ENCODE measurements at regions not wholly inside any gene's neighbourhood (a gene's known extent, or its start where the extent isn't known, plus 50 kb on each side); places are given as distances from the start of the nearest gene placed in this dataset.

DNA sequence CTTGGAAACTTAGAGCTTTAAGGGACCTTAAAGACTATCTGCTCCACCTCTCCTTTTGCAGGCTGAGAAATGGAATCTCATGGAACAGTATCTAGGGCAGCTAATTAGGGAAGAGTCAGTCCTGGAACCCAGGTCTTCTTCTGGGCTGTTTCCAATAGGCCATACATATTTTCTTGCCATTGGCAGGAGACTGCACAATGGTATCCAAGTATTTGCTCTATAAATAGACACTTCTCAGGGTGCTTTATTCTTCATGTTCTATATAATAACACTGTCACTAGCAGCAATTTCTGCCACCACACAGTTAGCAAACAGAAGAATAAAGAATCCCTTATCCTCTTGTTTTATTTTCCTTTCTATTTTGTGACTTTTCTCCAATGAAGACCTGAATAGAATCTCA, 291.7 kb downstream of the C4orf33 start:
- Histone ChIP-seq H3K4me1 (peaks cover 7% of the 10 kb centered on the region), H3K9me3 (replicated peaks) (no peaks in the 10 kb centered on the region), H3K27ac (replicated peaks) (no peak overlapping the region), H3K36me3 (no peaks in the 10 kb centered on the region), H3K27me3 (ENCODE audit: low read depth) (no peaks in the 10 kb centered on the region), H3K4me3 (no peak overlapping the region)
- intact Hi-C loops (cut with micrococcal nuclease), result no loop called here
- no peak for DNase-seq
- TF ChIP-seq CTCF (IDR thresholded peaks at IDR 0.05; ENCODE audit: borderline replicate concordance), result no peak

DNA sequence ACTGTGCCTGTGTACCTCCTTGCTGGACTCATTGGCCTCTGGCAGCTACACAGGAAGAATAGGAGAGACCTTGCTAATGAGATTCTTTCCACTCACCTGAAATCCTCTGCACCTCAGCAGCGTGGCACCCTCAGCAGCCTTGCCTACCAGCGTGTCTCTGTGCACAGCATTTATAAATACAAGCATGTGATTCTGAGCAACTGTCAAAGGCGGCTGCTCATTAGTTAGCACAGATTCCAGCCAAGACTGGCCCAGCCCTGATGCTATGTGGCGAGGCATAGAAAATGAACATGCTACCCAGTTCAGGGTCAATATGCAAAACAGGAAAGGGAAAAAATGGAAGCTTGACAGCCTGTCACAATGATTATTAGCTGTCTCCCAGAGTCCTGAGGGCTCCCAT, 298.0 kb downstream of the C4orf33 start:
- intact Hi-C loops (cut with micrococcal nuclease), result no loop called here
- Histone ChIP-seq H3K27ac (replicated peaks) (no peak overlapping the region), H3K27me3 (ENCODE audit: low read depth) (peaks cover 4% of the 10 kb centered on the region), H3K4me3 (no peak overlapping the region), H3K36me3 (no peaks in the 10 kb centered on the region), H3K4me1 (no peaks in the 10 kb centered on the region), H3K9me3 (replicated peaks) (peaks cover 7% of the 10 kb centered on the region)
- TF ChIP-seq CTCF (IDR thresholded peaks at IDR 0.05; ENCODE audit: borderline replicate concordance), result no peak
- DNase-seq, result no peak

DNA sequence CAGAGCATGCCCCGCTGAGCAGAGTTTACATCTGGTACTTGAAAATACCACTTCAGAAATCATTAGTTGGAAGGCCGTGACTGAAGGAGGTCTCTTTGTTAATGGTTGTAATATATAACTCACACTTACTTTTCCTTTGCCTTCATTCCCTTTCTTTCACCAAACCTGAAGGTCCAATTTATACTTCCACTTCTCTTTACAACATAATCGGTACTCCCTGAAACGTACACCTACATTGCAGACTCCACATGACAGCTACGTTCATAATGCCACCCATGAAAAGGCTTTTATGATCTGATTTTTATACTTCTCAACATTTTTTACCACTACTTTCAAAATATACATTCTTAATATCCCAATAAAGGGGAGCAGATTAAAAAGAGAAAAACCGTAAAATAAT, 298.7 kb downstream of the C4orf33 start:
- no peak for DNase-seq
- H3K27ac ChIP-seq (replicated peaks), result no peak overlapping the region
- peaks cover 4% of the 10 kb centered on the region for H3K27me3 ChIP-seq (ENCODE audit: low read depth)
- TF ChIP-seq CTCF (IDR thresholded peaks at IDR 0.05; ENCODE audit: borderline replicate concordance), result no peak
- no peak overlapping the region for H3K4me3 ChIP-seq
- H3K4me1 ChIP-seq, result no peaks in the 10 kb centered on the region
- no peaks in the 10 kb centered on the region for H3K36me3 ChIP-seq
- peaks cover 13% of the 10 kb centered on the region for H3K9me3 ChIP-seq (replicated peaks)
- intact Hi-C loops (cut with micrococcal nuclease), result no loop called here

GRCh38 chr4:129403848-129404247, 307.9 kb downstream of the C4orf33 start:
- H3K36me3 ChIP-seq, result no peaks in the 10 kb centered on the region
- peaks cover 16% of the 10 kb centered on the region for H3K9me3 ChIP-seq (replicated peaks)
- no peak for DNase-seq
- H3K27me3 ChIP-seq (ENCODE audit: low read depth), result no peaks in the 10 kb centered on the region
- no peak overlapping the region for H3K27ac ChIP-seq (replicated peaks)
- no peak overlapping the region for H3K4me3 ChIP-seq
- H3K4me1 ChIP-seq, result no peaks in the 10 kb centered on the region
- intact Hi-C loops (cut with micrococcal nuclease), result no loop called here
- no peak for TF ChIP-seq CTCF (IDR thresholded peaks at IDR 0.05; ENCODE audit: borderline replicate concordance)

DNA sequence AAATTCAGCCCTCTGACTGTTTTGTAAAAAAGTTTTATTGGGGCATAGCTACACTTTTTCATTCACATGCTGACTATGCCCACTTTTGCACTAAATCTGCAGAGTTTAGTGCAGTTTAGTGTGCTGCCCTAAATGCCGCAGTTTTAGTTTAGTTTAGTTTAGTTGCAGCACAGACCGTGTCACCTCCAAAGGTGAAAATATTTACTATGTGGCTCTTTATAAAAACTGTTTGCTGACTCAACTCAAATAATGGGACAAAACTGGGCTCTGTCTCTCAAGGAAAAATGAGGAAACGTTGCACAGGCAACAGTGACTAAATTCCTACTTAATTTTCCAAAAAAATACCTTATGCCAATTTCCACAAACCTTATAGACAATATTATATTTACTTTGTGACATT, 314.2 kb downstream of the C4orf33 start:
- Histone ChIP-seq H3K4me3 (no peak overlapping the region), H3K9me3 (replicated peaks) (no peaks in the 10 kb centered on the region), H3K36me3 (no peaks in the 10 kb centered on the region), H3K4me1 (no peaks in the 10 kb centered on the region), H3K27ac (replicated peaks) (no peak overlapping the region), H3K27me3 (ENCODE audit: low read depth) (no peaks in the 10 kb centered on the region)
- no peak for TF ChIP-seq CTCF (IDR thresholded peaks at IDR 0.05; ENCODE audit: borderline replicate concordance)
- no peak for DNase-seq
- intact Hi-C loops (cut with micrococcal nuclease), result no loop called here

GRCh38 chr4:129415004-129415403, 319.1 kb downstream of the C4orf33 start:
- Histone ChIP-seq H3K27me3 (ENCODE audit: low read depth) (no peaks in the 10 kb centered on the region), H3K9me3 (replicated peaks) (no peaks in the 10 kb centered on the region), H3K27ac (replicated peaks) (no peak overlapping the region), H3K4me3 (no peak overlapping the region), H3K36me3 (no peaks in the 10 kb centered on the region), H3K4me1 (no peaks in the 10 kb centered on the region)
- no peak for TF ChIP-seq CTCF (IDR thresholded peaks at IDR 0.05; ENCODE audit: borderline replicate concordance)
- no peak for DNase-seq
- intact Hi-C loops (cut with micrococcal nuclease), result no loop called here

All from left ventricle myocardium inferior (tissue), 1 donor.